GM18499 (cell line): ENCODE measurements at regions not wholly inside any gene's neighbourhood (a gene's known extent, or its start where the extent isn't known, plus 50 kb on each side); places are given as distances from the start of the nearest gene placed in this dataset.

ENCODE experiments used
- ATAC-seq: cut with Tn5 transposase; IDR thresholded peaks from one replicate; pipeline ENCODE4 v1.9.1; 2021; ENCODE audit warnings: moderate number of reproducible peaks; ENCODE audit not compliant: insufficient read depth, unreplicated experiment

DNA sequence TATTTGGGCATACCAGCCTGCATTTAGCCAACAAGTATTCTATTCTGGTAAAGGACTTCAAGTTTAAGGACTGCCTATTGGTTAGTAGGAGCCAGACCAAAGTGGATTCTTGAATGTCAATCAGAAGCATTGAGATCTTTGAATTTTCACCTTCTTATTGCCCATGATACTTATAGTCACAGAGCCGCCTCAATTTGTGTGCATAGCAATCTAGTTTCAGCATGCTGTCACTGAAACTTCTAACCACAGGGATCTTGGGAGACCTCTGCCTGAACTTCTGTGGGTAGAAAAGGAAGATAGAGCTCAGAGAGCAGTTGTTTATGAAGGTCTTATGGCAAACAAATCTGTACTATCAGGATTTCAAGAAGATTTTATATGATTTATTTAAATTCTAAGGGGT is 501.4 kb upstream of the USP24 start:
- ATAC-seq: no peak

DNA sequence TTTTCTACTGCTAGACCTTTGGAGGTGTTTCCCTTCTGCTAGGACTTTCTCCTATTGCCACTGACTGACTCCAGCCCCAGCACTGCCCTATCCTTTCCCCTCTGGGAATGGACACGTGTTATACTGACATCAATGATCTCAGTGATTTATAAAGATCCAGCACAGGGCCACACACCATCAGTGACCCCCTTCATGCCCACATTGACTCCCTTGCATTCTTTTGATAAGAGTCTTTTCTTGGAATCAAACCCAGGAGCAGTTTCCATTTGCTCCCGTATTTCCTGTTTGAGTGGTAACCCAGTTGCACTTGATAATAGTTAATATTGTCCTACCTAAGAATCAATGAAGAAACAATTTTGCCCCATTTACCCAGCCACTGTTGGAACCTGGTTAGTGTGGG is 501.0 kb upstream of the USP24 start:
- ATAC-seq: no peak

- no peak for ATAC-seq
These were observed 499.1 kb upstream of the USP24 start for GRCh38 chr1:55714230-55714629.

GRCh38 chr1:55713516-55713915 is 498.4 kb upstream of the USP24 start:
- no peak for ATAC-seq

DNA sequence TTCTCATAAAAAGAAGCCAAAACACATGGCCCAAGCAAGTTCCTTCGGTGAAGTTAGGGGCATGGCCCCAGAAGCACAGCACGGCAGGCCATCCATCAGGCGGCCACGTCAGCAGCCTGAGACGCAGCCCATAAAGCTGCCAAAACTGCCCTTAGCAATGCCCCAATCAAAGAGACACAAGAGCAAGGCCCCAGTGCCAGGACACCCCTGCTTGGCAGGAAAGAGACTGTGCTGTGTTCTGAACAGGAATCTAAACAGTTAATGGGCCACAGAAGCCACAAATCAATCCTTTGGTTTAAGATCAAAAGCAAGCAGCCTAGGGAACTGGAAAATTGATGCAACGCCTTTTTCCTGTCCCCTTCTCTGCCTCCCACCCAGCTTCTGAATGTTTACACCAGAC is 497.0 kb upstream of the USP24 start:
- no peak for ATAC-seq

DNA sequence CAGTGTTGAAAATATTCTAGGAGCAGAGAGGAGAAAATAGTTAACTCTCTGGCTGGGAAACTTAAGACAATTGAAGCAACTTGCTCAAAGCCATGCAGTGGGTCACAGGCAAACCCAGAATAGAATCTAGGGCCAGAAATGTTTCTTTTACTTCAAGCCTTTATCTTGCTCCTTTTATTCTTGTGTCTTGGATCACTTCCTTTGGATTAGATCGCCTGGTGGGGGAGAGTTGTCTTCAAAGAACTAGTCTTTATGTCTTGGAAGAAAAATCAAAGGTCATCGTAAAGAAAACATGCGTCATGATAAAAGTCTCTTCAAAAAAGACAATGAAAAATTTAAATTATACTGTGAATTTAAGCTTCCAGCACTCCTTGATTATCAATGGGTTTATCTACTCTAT is 493.6 kb upstream of the USP24 start:
- ATAC-seq: no peak

- no peak for ATAC-seq
These were observed 492.7 kb upstream of the USP24 start for GRCh38 chr1:55707846-55708245.

GRCh38 chr1:55707196-55707595 is 492.0 kb upstream of the USP24 start:
- ATAC-seq: no peak

DNA sequence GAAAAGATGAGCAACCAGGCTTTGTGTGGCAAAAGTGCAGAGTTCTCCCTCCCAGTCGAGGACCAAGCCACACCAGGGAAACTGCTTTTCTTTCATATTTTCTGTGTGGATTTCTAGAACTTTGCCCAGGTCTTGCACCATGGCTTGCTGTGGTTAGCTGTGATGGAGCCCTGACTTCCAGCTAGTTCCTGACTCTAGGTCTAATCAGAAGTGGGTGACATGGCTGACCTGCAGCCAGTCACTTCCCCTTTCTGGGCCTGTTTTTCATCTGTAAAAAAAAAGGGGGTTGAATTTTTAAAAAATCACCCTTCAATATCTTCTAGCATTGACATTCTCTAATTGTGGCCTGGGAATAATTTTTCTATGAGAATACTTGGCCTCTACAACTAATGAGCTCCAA is 491.2 kb upstream of the USP24 start:
- ATAC-seq: no peak

DNA sequence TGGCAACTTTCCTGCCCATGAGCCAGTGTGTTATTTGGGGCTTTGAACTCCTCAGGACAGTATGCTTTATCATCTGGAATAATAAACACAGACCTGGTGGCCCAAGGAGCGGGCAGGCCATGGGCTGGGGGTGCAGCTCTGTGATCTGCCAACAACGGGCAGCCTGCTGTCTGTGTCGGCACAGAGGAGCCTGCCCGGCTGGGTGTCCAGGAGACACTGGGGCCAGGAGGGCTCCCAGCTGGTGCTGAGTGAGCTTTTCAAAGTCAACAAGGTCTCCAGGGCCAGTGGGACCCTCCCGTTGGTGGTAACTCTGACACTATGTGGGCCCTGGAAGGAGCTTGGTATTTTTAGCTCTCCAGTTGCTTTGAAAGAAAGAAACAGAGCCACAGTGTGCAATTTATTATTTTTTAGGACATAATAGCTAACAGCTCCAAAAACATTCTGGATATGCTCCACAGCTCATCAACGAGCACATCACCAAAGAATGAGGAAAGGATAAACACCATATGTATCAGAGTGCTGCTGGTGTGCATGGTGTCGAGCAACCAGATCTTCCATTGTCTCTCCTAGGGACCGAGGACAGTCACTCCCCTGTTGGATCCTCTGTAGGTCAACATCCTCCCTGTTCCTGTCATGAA is 488.7 kb upstream of the USP24 start:
- no peak for ATAC-seq

GRCh38 chr1:55702064-55702463 is 486.9 kb upstream of the USP24 start:
- no peak for ATAC-seq

DNA sequence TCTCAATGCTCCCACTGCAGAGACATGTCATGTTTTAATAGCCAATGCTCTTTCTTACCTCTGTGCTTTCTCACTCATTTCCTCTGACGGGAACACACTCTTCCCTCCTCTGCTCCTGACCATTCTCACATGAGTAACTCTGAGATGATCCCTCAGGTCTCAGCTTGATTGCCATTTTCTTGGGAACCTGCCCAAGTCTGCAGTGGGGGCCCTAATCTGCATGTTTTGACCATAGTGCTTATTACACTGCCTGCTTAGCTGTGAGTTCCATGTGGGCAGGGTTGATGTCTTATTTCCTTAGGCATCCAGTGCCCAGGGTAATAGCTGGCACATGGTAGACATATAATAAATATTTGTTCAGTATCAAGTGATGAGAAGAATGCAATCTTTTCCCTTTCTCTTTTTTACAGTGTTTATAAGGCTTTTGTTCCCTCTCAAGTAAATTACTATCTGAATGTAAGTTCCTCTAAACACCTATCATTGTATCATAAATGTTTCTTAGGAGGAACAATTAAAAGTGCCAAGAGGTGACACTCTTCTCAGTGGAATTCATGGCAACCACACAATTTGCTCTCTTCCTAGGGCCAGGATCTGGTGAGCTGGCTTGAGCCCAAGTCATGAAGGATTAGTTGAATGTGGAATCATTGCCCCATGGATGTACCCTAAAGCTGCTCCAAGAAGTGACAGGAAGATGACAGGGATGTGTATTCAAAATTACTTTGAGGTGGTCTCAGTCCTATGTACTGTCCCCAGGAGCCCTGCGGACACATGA is 485.4 kb upstream of the USP24 start:
- ATAC-seq: no peak

- no peak for ATAC-seq
These were observed 484.1 kb upstream of the USP24 start for GRCh38 chr1:55699228-55699627.

- ATAC-seq: no peak
These were observed 482.9 kb upstream of the USP24 start for GRCh38 chr1:55697997-55698535.

DNA sequence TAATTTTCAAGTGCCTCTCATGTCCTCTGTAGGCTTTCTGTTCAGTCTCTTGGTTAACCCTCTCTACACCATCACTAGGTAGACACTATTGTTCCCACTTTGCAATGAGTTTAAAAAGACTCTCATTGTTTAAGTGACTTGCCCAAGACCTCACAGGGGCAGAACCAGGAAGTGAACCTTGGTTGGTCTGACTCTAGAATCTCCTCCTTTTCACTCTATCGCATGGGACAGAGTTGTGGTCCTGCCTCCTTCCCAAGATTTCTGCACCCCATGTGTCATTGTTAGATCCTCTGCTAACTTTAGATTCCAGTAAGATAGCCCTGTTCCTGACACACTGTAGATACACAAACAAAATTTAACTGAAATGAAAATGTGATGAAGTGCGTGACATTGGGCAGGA is 481.7 kb upstream of the USP24 start:
- no peak for ATAC-seq

- ATAC-seq: no peak
These were observed 481.1 kb upstream of the USP24 start for GRCh38 chr1:55696181-55696754.

- no peak for ATAC-seq
These were observed 480.4 kb upstream of the USP24 start for GRCh38 chr1:55695552-55695951.

GRCh38 chr1:55695151-55695550 is 480.0 kb upstream of the USP24 start:
- no peak for ATAC-seq

DNA sequence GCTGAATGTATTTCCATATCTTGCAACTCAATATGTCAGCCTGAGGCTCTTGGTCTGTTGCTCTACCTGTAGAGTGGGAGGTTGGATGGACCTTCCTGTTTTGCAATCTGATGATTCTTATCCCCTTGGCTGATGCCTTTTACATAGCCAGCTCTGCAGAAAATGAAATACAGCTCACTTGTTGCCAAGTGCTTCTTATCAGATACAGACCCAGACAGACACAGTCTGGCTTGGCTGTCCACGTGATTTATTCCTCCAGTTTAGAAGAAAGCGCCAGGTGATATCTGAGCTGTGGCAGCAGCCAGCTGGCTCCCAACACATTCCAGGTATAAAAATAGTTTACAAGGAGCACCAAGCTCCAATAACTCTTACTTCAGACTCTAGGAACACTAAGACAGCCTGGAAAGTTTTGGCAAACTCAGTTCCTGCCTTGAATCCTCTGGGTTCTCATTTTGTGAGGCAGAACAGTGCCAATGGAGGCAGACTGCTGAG is 479.2 kb upstream of the USP24 start:
- no peak for ATAC-seq

DNA sequence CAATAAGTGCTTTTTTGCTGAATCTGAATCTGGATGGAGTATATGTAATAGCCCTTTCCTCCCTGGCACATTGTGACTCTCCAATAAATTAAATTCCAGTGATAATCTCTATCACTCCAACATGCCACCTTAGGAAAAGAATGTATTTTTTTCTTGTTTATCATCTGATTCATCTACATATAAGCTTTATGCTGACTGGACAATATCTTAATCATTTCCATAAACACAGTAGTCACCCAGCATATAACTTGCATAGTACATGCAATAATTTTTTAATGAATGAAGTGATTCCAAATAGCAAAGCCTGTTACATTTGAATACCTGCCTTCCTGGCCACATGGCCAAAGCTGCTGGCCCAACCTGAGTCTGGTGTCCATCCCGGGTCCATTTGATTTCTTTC is 477.6 kb upstream of the USP24 start:
- no peak for ATAC-seq

- ATAC-seq: no peak
These were observed 475.2 kb upstream of the USP24 start for GRCh38 chr1:55690366-55690765.
